ENCODE measurements at regions not wholly inside any gene's neighbourhood (a gene's known extent, or its start where the extent isn't known, plus 50 kb on each side); places are given as distances from the start of the nearest gene placed in this dataset.

GRCh38 chr4:128525387-128525786 lies 237.8 kb upstream of the PGRMC2 start:
- no peak for TF ChIP-seq YY1 (IDR thresholded peaks at IDR 0.05; ENCODE audit: insufficient read depth, insufficient read length)
- TF ChIP-seq SUZ12 (IDR thresholded peaks at IDR 0.05; ENCODE audit: extremely low read depth, insufficient read depth, insufficient read length) = no peak

Measured in NT2/D1 (cell line).